PC-9 (cell line): ENCODE measurements at regions not wholly inside any gene's neighbourhood (a gene's known extent, or its start where the extent isn't known, plus 50 kb on each side); places are given as distances from the start of the nearest gene placed in this dataset.

Source experiments
- CTCF ChIP-seq: fragments of 200-600 bp; sonication (generic); conservative IDR thresholded peaks from 2 replicates; pipeline ENCODE4 v1.6.1; 2017; ENCODE audit warnings: mixed run types, antibody characterized with exemption, mild to moderate bottlenecking, moderate library complexity
- EZH2 ChIP-seq: fragments of 200-600 bp; sonication (generic); IDR thresholded peaks from 2 replicates; pipeline ENCODE4 v1.8.0; 2017; ENCODE audit warnings: antibody characterized with exemption, low read depth

GRCh38 chr12:115639648-115640012, 637.9 kb downstream of the MED13L start:
- no peak for TF ChIP-seq CTCF
- TF ChIP-seq EZH2: no peak
